H1 (cell line): ENCODE measurements at regions not wholly inside any gene's neighbourhood (a gene's known extent, or its start where the extent isn't known, plus 50 kb on each side); places are given as distances from the start of the nearest gene placed in this dataset.

Experiments
- CTCF ChIA-PET: fragments of 300-600 bp; sonication (Branson Sonifier 250); formaldehyde crosslinking; loops from one replicate; lab custom pipeline; 2021; ENCODE audit not compliant: partially characterized antibody; lab: Charles Lee
- POLR2A ChIA-PET: fragments of 300-600 bp; sonication (Branson Sonifier 250); formaldehyde crosslinking; loops from one replicate; lab custom pipeline; 2021; ENCODE audit warnings: inconsistent platforms; ENCODE audit not compliant: partially characterized antibody; lab: Charles Lee
- DNase-seq, 2 experiments: peaks; one replicate each; pipeline versions ENCODE4 v3.0.0 to v3.0.0-alpha.2; 2010 to 2022; ENCODE audit warnings: low spot score in 2 of 2, low read depth in 1 of 2, mixed read lengths in 1 of 2
- FAIRE-seq: peaks from 2 replicates; lab custom pipeline; 2011; peaks lifted over from hg19 to GRCh38; lab: Jason Lieb, UNC
- H2AFZ ChIP-seq: 2 replicates; pipeline ENCODE4 v1.8.1; 2012; ENCODE audit warnings: low read length, inconsistent platforms
- H2AK5ac ChIP-seq: 2 replicates; pipeline ENCODE4 v1.6.1; 2013; ENCODE audit warnings: low read depth, low read length
- H2BK120ac ChIP-seq: replicated peaks from 2 replicates; pipeline ENCODE3; 2013; ENCODE audit warnings: low read depth, low read length, inconsistent platforms
- H2BK12ac ChIP-seq: 2 replicates; pipeline ENCODE4 v1.6.1; 2013; ENCODE audit warnings: low read depth, low read length
- H2BK15ac ChIP-seq: 2 replicates; pipeline ENCODE4 v1.6.1; 2013; ENCODE audit warnings: low read length
- H2BK20ac ChIP-seq: 2 replicates; pipeline ENCODE4 v1.6.1; 2013; ENCODE audit warnings: low read length
- H2BK5ac ChIP-seq: 2 replicates; pipeline ENCODE4 v1.6.1; 2013; ENCODE audit warnings: low read depth, low read length
- H3K14ac ChIP-seq: 2 replicates; pipeline ENCODE4 v1.6.1; 2013; ENCODE audit warnings: inconsistent platforms; ENCODE audit not compliant: insufficient read length
- H3K18ac ChIP-seq: 2 replicates; pipeline ENCODE4 v1.6.1; 2013; ENCODE audit warnings: low read length; ENCODE audit errors: extremely low read depth
- H3K23ac ChIP-seq: 2 replicates; pipeline ENCODE4 v1.6.1; 2013; ENCODE audit warnings: inconsistent platforms; ENCODE audit not compliant: insufficient read length
- H3K23me2 ChIP-seq: 2 replicates; pipeline ENCODE4 v1.6.1; 2013; ENCODE audit warnings: low read depth, low read length
- H3K27ac ChIP-seq: 2 replicates; pipeline ENCODE4 v1.6.1; 2011; ENCODE audit warnings: low read depth, low read length, inconsistent platforms
- H3K27me3 ChIP-seq, 4 experiments: replicated peaks in 1 of 4; 1 replicate in 1 of 4; 2 replicates in 3 of 4; pipeline versions ENCODE4 v1.6.1 to v1.8.1; 2011 to 2013; ENCODE audit warnings: low read length in 3 of 4, mild to moderate bottlenecking in 3 of 4, inconsistent platforms in 2 of 4, mixed read lengths in 2 of 4, moderate library complexity in 1 of 4; ENCODE audit not compliant: control insufficient read depth in 3 of 4, insufficient read depth in 3 of 4; ENCODE audit errors: extremely low read depth in 1 of 4
- H3K36me3 ChIP-seq, 4 experiments: 2 replicates each; pipeline versions ENCODE4 v1.6.1 to v1.8.1; 2011 to 2013; ENCODE audit warnings: mild to moderate bottlenecking in 4 of 4, low read length in 3 of 4, moderate library complexity in 2 of 4, control low read depth in 1 of 4, inconsistent platforms in 1 of 4; ENCODE audit not compliant: insufficient read depth in 4 of 4, control insufficient read depth in 2 of 4
- H3K4ac ChIP-seq: replicated peaks from 2 replicates; pipeline ENCODE3; 2013; ENCODE audit warnings: low read length, low read depth, mixed read lengths, inconsistent platforms; ENCODE audit not compliant: insufficient read length
- H3K4me1 ChIP-seq, 4 experiments: replicated peaks in 1 of 4; 1 replicate in 1 of 4; 2 replicates in 3 of 4; pipeline versions ENCODE4 v1.6.1 to v1.8.1; 2011 to 2013; ENCODE audit warnings: low read length in 3 of 4, inconsistent platforms in 2 of 4, mixed read lengths in 1 of 4; ENCODE audit not compliant: insufficient read depth in 4 of 4, control insufficient read depth in 3 of 4
- H3K4me2 ChIP-seq, 2 experiments: 2 replicates each; pipeline versions ENCODE4 v1.6.1 to v1.8.1; 2011 to 2013; ENCODE audit warnings: low read depth in 2 of 2, low read length in 2 of 2, control low read depth in 1 of 2, inconsistent platforms in 1 of 2, mild to moderate bottlenecking in 1 of 2; ENCODE audit not compliant: insufficient read depth in 1 of 2
- H3K4me3 ChIP-seq, 4 experiments: fragments of 200-600, 300-600 bp in 1 of 4; sonication (generic), shearing (Covaris generic), sonication (Bioruptor Twin) in 1 of 4; 2 replicates each; pipeline versions ENCODE4 v1.5.1 to v1.8.1; 2011 to 2016; ENCODE audit warnings: low read length in 4 of 4, low read depth in 3 of 4, control low read depth in 2 of 4, inconsistent platforms in 2 of 4, mild to moderate bottlenecking in 2 of 4, mixed read lengths in 1 of 4, moderate library complexity in 1 of 4; ENCODE audit not compliant: insufficient read depth in 2 of 4; ENCODE audit errors: extremely low read depth in 1 of 4
- H3K56ac ChIP-seq: replicated peaks from 2 replicates; pipeline ENCODE3; 2013; ENCODE audit warnings: low read depth, mild to moderate bottlenecking, mixed read lengths, low read length, inconsistent platforms; ENCODE audit not compliant: insufficient read length
- H3K79me1 ChIP-seq: 2 replicates; pipeline ENCODE4 v1.6.1; 2013; ENCODE audit warnings: low read depth, low read length, control low read depth
- H3K79me2 ChIP-seq, 2 experiments: 2 replicates each; pipeline versions ENCODE4 v1.6.1 to v1.8.1; 2012 to 2013; ENCODE audit warnings: low read length in 2 of 2, mild to moderate bottlenecking in 2 of 2, inconsistent platforms in 1 of 2; ENCODE audit not compliant: insufficient read depth in 2 of 2, control insufficient read depth in 1 of 2
- H3K9ac ChIP-seq, 4 experiments: replicated peaks in 1 of 4; 1 replicate in 1 of 4; 2 replicates in 3 of 4; pipeline versions ENCODE4 v1.6.1 to v1.8.1; 2011 to 2013; ENCODE audit warnings: low read depth in 3 of 4, low read length in 3 of 4, control low read depth in 2 of 4, mild to moderate bottlenecking in 2 of 4, moderate library complexity in 2 of 4, inconsistent platforms in 1 of 4; ENCODE audit errors: extremely low read depth in 1 of 4
- H3K9me3 ChIP-seq, 2 experiments: 2 replicates each; pipeline versions ENCODE4 v1.6.1 to v1.8.1; 2012 to 2013; ENCODE audit warnings: mild to moderate bottlenecking in 2 of 2, moderate library complexity in 2 of 2, control low read depth in 1 of 2, inconsistent platforms in 1 of 2, low read depth in 1 of 2, low read length in 1 of 2, mixed read lengths in 1 of 2; ENCODE audit not compliant: insufficient read depth in 2 of 2
- H4K20me1 ChIP-seq, 2 experiments: replicated peaks in 1 of 2; 2 replicates each; pipeline versions ENCODE3 to v1.8.1; 2011 to 2013; ENCODE audit warnings: inconsistent platforms in 2 of 2, low read length in 2 of 2, mild to moderate bottlenecking in 1 of 2; ENCODE audit not compliant: insufficient read depth in 2 of 2, control insufficient read depth in 1 of 2
- H4K5ac ChIP-seq: 2 replicates; pipeline ENCODE4 v1.6.1; 2013; ENCODE audit warnings: low read length, low read depth, mixed read lengths, inconsistent platforms; ENCODE audit not compliant: insufficient read length
- H4K8ac ChIP-seq: 2 replicates; pipeline ENCODE4 v1.8.0; 2013; ENCODE audit warnings: mild to moderate bottlenecking, moderate library complexity, low read length, inconsistent platforms; ENCODE audit not compliant: insufficient read depth; ENCODE audit errors: extremely low read depth
- H4K91ac ChIP-seq: replicated peaks from 2 replicates; pipeline ENCODE3; 2013; ENCODE audit warnings: low read length, mixed read lengths, inconsistent platforms; ENCODE audit not compliant: insufficient read length
- CTBP2 ChIP-seq: IDR thresholded peaks from 2 replicates; pipeline ENCODE4 v1.7.0; 2011; ENCODE audit warnings: borderline replicate concordance, mild to moderate bottlenecking, moderate library complexity, mixed read lengths, low read length; ENCODE audit not compliant: insufficient read depth, insufficient read length
- CTCF ChIP-seq, 3 experiments: IDR thresholded peaks; 1 replicate in 2 of 3; 2 replicates in 1 of 3; pipeline versions ENCODE4 v1.5.1 to v1.6.1; 2011; ENCODE audit warnings: low read length in 3 of 3, mild to moderate bottlenecking in 3 of 3, inconsistent platforms in 2 of 3, low read depth in 1 of 3, moderate library complexity in 1 of 3; ENCODE audit not compliant: insufficient read depth in 1 of 3; ENCODE audit errors: control extremely low read depth in 1 of 3
- GABPA ChIP-seq: IDR thresholded peaks from 2 replicates; pipeline ENCODE4 v1.6.1; 2011; ENCODE audit warnings: mild to moderate bottlenecking, low read length, moderate library complexity, borderline replicate concordance; ENCODE audit not compliant: insufficient read depth
- KDM4A ChIP-seq: IDR thresholded peaks from one replicate; pipeline ENCODE4 v1.7.1; 2012; ENCODE audit warnings: low read depth, mild to moderate bottlenecking, moderate library complexity, low read length, inconsistent platforms; ENCODE audit not compliant: severe bottlenecking
- NANOG ChIP-seq: IDR thresholded peaks from 2 replicates; pipeline ENCODE4 v1.6.1; 2011; ENCODE audit warnings: low read length, low read depth, mild to moderate bottlenecking, inconsistent platforms; ENCODE audit not compliant: insufficient read depth, poor library complexity, severe bottlenecking
- NRF1 ChIP-seq: IDR thresholded peaks from 2 replicates; pipeline ENCODE4 v1.6.1; 2011; ENCODE audit warnings: mild to moderate bottlenecking, low read depth, low read length, improper control_type of control experiment
- POLR2A ChIP-seq, 2 experiments: IDR thresholded peaks; 1 replicate in 1 of 2; 2 replicates in 1 of 2; pipeline ENCODE4 v1.6.1; 2011; ENCODE audit warnings: low read depth in 2 of 2, low read length in 2 of 2, mild to moderate bottlenecking in 2 of 2; ENCODE audit errors: control extremely low read depth in 1 of 2
- POLR2AphosphoS5 ChIP-seq: IDR thresholded peaks from 2 replicates; pipeline ENCODE4 v1.6.1; 2011; ENCODE audit warnings: low read depth, low read length
- RBBP5 ChIP-seq: IDR thresholded peaks from 2 replicates; pipeline ENCODE4 v1.7.1; 2012; ENCODE audit warnings: low read depth, mild to moderate bottlenecking, inconsistent platforms, low read length, moderate library complexity, borderline replicate concordance
- SP1 ChIP-seq: IDR thresholded peaks from 2 replicates; pipeline ENCODE4 v1.6.1; 2011; ENCODE audit warnings: low read depth, low read length
- TCF12 ChIP-seq: IDR thresholded peaks from 2 replicates; pipeline ENCODE4 v1.6.1; 2011; ENCODE audit warnings: low read depth, mild to moderate bottlenecking, low read length
- WGBS, 2 experiments: shearing (Covaris generic) in 1 of 2; methylation state at CpG; one replicate each; pipeline versions ENCODE4 v1.1.6 to v1.1.7; 2013 to 2015; ENCODE audit warnings: low lambda C conversion rate in 2 of 2, mixed read lengths in 2 of 2, inconsistent platforms in 1 of 2, low coverage in 1 of 2, missing lambda C conversion rate in 1 of 2; ENCODE audit not compliant: insufficient replicate concordance in 2 of 2, insufficient coverage in 1 of 2, insufficient read length in 1 of 2; ENCODE audit errors: extremely low coverage in 1 of 2, missing lambda C conversion rate in 1 of 2; 5-methylcytosine and 5-hydroxymethylcytosine counted together
- TF ChIP-seq, protein P1 (sequence below): IDR thresholded peaks from 2 replicates; pipeline ENCODE4 v1.6.1; 2011; ENCODE audit warnings: low read depth, mild to moderate bottlenecking, low read length; ENCODE audit not compliant: insufficient read depth

- no peak for FAIRE-seq
- TF ChIP-seq KDM4A (no peak), NRF1 (no peak), NANOG (no peak), POLR2A (IDR thresholded peaks at IDR 0.05; ENCODE audit: control extremely low read depth in 1 of 2, low read depth in 2 of 2, low read length in 2 of 2) (no peak), CTCF (IDR thresholded peaks at IDR 0.05; ENCODE audit: control extremely low read depth in 1 of 3, insufficient read depth in 1 of 3, low read depth in 1 of 3, low read length in 3 of 3) (no peak), RBBP5 (no peak), GABPA (no peak), TCF12 (no peak), SP1 (no peak), CTBP2 (no peak), POLR2AphosphoS5 (no peak)
- TF ChIP-seq, protein P1, sequence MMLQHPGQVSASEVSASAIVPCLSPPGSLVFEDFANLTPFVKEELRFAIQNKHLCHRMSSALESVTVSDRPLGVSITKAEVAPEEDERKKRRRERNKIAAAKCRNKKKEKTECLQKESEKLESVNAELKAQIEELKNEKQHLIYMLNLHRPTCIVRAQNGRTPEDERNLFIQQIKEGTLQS = no peak
Observed at GRCh38 chr3:181969925-181970324, 258.2 kb downstream of the SOX2 start.

More at GRCh38 chr3:181969925-181970324, 258.2 kb downstream of the SOX2 start:
- Histone ChIP-seq H3K14ac (no peak overlapping the region), H4K5ac (no peak overlapping the region), H3K23ac (no peak overlapping the region), H2BK20ac (no peak overlapping the region), H2BK5ac (no peak overlapping the region), H3K4me2 (no peak overlapping the region), H3K79me1 (no peaks in the 10 kb centered on the region), H2AFZ (no peak overlapping the region), H3K4me3 (no peak overlapping the region), H3K9ac (no peak overlapping the region), H2BK15ac (no peak overlapping the region), H2AK5ac (no peak overlapping the region), H3K79me2 (no peaks in the 10 kb centered on the region), H2BK12ac (no peak overlapping the region), H3K23me2 (no peaks in the 10 kb centered on the region), H3K4me1 (peaks cover 0 to 5% (median 0%) of the 10 kb centered on the region in 4 experiments; a peak in 2 of 7 replicates), H2BK120ac (no peak overlapping the region), H3K27me3 (no peaks in the 10 kb centered on the region), H4K91ac (no peak overlapping the region), H3K9me3 (no peaks in the 10 kb centered on the region), H3K36me3 (no peaks in the 10 kb centered on the region), H3K4ac (no peak overlapping the region), H3K18ac (no peak overlapping the region), H3K27ac (no peak overlapping the region), H4K20me1 (no peaks in the 10 kb centered on the region), H4K8ac (no peak overlapping the region), H3K56ac (no peak overlapping the region)
- ChIA-PET CTCF (no interaction called here), POLR2A (no interaction called here)
- no peak for DNase-seq
- WGBS, 2 experiments = 96% methylated on average over 3 of the region's 3 CpGs; no CpG with 5 or more reads in 1 of the 2 experiments
